ENCODE measurements at regions not wholly inside any gene's neighbourhood (a gene's known extent, or its start where the extent isn't known, plus 50 kb on each side); places are given as distances from the start of the nearest gene placed in this dataset.

GRCh38 chrX:134158821-134159512 lies 78.0 kb upstream of the CCDC160 start:
- TF ChIP-seq POLR2A (IDR thresholded peaks at IDR 0.05) (no peak), CTCF (IDR thresholded peaks at IDR 0.05) (no peak), EP300 (IDR thresholded peaks at IDR 0.05) (no peak)

Measured in tibial nerve (tissue), 4 donors.